Neuronal stem cell (in vitro differentiated cells): ENCODE measurements at regions not wholly inside any gene's neighbourhood (a gene's known extent, or its start where the extent isn't known, plus 50 kb on each side); places are given as distances from the start of the nearest gene placed in this dataset.

ENCODE experiments used
- DNase-seq: peaks from one replicate; pipeline ENCODE4 v3.0.0-alpha.2; 2013; ENCODE audit warnings: low spot score
- H2AFZ ChIP-seq: one replicate; pipeline ENCODE4 v1.6.1; 2013; ENCODE audit warnings: mild to moderate bottlenecking, low read length, inconsistent platforms
- H2AK5ac ChIP-seq: 2 replicates; pipeline ENCODE4 v1.6.1; 2013; ENCODE audit warnings: low read depth, mild to moderate bottlenecking, inconsistent platforms, low read length, moderate library complexity, mixed read lengths
- H2BK120ac ChIP-seq: 2 replicates; pipeline ENCODE4 v1.6.1; 2013; ENCODE audit warnings: low read depth, mild to moderate bottlenecking, inconsistent platforms, low read length, moderate library complexity, mixed read lengths
- H2BK12ac ChIP-seq: one replicate; pipeline ENCODE4 v1.6.1; 2013; ENCODE audit warnings: low read length, inconsistent platforms
- H2BK15ac ChIP-seq: 2 replicates; pipeline ENCODE4 v1.6.1; 2013; ENCODE audit warnings: mild to moderate bottlenecking, low read length, inconsistent platforms, mixed read lengths
- H2BK5ac ChIP-seq: one replicate; pipeline ENCODE4 v1.6.1; 2013; ENCODE audit warnings: inconsistent platforms, mild to moderate bottlenecking, low read length, moderate library complexity
- H3K14ac ChIP-seq: one replicate; pipeline ENCODE4 v1.6.1; 2013; ENCODE audit warnings: low read length, inconsistent platforms
- H3K18ac ChIP-seq: 2 replicates; pipeline ENCODE4 v1.6.1; 2013; ENCODE audit warnings: low read length, inconsistent platforms
- H3K23ac ChIP-seq: 2 replicates; pipeline ENCODE4 v1.6.1; 2013; ENCODE audit warnings: low read depth, mild to moderate bottlenecking, mixed read lengths, low read length, inconsistent platforms; ENCODE audit not compliant: poor library complexity
- H3K27ac ChIP-seq: replicated peaks from 3 replicates; pipeline ENCODE4 v1.5.1; 2013; ENCODE audit warnings: low read length, inconsistent platforms
- H3K27me3 ChIP-seq, 3 experiments: 2 replicates each; pipeline ENCODE4 v1.6.1; 2013; ENCODE audit warnings: low read length in 3 of 3, mild to moderate bottlenecking in 2 of 3, inconsistent platforms in 1 of 3, low read depth in 1 of 3, mixed read lengths in 1 of 3, moderate library complexity in 1 of 3; ENCODE audit not compliant: control insufficient read depth in 3 of 3, insufficient read depth in 3 of 3
- H3K36me3 ChIP-seq, 2 donors: replicated peaks in 1 of 2; 2 replicates each; pipeline ENCODE4 v1.6.1; 2013; ENCODE audit warnings: low read length in 2 of 2; ENCODE audit not compliant: control insufficient read depth in 2 of 2, insufficient read depth in 2 of 2
- H3K4ac ChIP-seq: 2 replicates; pipeline ENCODE4 v1.6.1; 2013; ENCODE audit warnings: inconsistent platforms, mild to moderate bottlenecking, low read length, moderate library complexity
- H3K4me1 ChIP-seq, 2 donors: 1 replicate in 1 of 2; 2 replicates in 1 of 2; pipeline ENCODE4 v1.6.1; 2013; ENCODE audit warnings: low read length in 2 of 2, low read depth in 1 of 2; ENCODE audit not compliant: control insufficient read depth in 2 of 2, insufficient read depth in 1 of 2
- H3K4me2 ChIP-seq: one replicate; pipeline ENCODE4 v1.6.1; 2013; ENCODE audit warnings: mild to moderate bottlenecking, low read length, inconsistent platforms; ENCODE audit not compliant: insufficient read depth, poor library complexity, severe bottlenecking
- H3K4me3 ChIP-seq, 2 donors: 2 replicates each; pipeline ENCODE4 v1.5.1; 2013; ENCODE audit warnings: low read length in 2 of 2, mild to moderate bottlenecking in 2 of 2, inconsistent platforms in 1 of 2, moderate library complexity in 1 of 2
- H3K79me1 ChIP-seq: one replicate; pipeline ENCODE4 v1.6.1; 2013; ENCODE audit warnings: low read depth, mild to moderate bottlenecking, inconsistent platforms, low read length, moderate library complexity
- H3K9ac ChIP-seq: one replicate; pipeline ENCODE4 v1.6.1; 2013; ENCODE audit warnings: mild to moderate bottlenecking, low read depth, low read length, inconsistent platforms; ENCODE audit not compliant: poor library complexity
- H3K9me3 ChIP-seq, 2 donors: replicated peaks in 1 of 2; 2 replicates each; pipeline versions ENCODE3 to v1.6.1; 2013; ENCODE audit warnings: low read length in 2 of 2, mild to moderate bottlenecking in 2 of 2, inconsistent platforms in 1 of 2, low read depth in 1 of 2, mixed read lengths in 1 of 2, moderate library complexity in 1 of 2; ENCODE audit not compliant: control insufficient read depth in 2 of 2, insufficient read depth in 1 of 2
- H4K8ac ChIP-seq: one replicate; pipeline ENCODE4 v1.6.1; 2013; ENCODE audit warnings: low read depth, mild to moderate bottlenecking, inconsistent platforms, low read length, moderate library complexity
- H4K91ac ChIP-seq: one replicate; pipeline ENCODE4 v1.6.1; 2013; ENCODE audit warnings: low read length, low read depth, mild to moderate bottlenecking, inconsistent platforms; ENCODE audit not compliant: poor library complexity
- WGBS, 2 donors: extraction: QIAGEN DNeasy Blood & Tissue Kit; methylation state at CpG; one replicate each; pipeline ENCODE4 v1.1.7; 2013; ENCODE audit warnings: missing lambda C conversion rate in 2 of 2, mixed read lengths in 1 of 2; ENCODE audit not compliant: insufficient read length in 2 of 2, insufficient replicate concordance in 1 of 2; ENCODE audit errors: extremely low coverage in 2 of 2; 5-methylcytosine and 5-hydroxymethylcytosine counted together

GRCh38 chr12:91944637-91945036, 201.0 kb downstream of the BTG1 start:
- no peaks in the 10 kb centered on the region for H3K4me1 ChIP-seq
- H3K14ac ChIP-seq, result no peak overlapping the region
- H3K27me3 ChIP-seq, result no peaks in the 10 kb centered on the region
- no peaks in the 10 kb centered on the region for H3K79me1 ChIP-seq
- H2AK5ac ChIP-seq, result no peak overlapping the region
- no peak overlapping the region for H4K91ac ChIP-seq
- no peak overlapping the region for H3K27ac ChIP-seq
- H2BK15ac ChIP-seq, result no peak overlapping the region
- H2BK120ac ChIP-seq, result no peak overlapping the region
- H2BK12ac ChIP-seq, result no peak overlapping the region
- no peak overlapping the region for H2AFZ ChIP-seq
- no peak overlapping the region for H2BK5ac ChIP-seq
- no peak overlapping the region for H3K4me2 ChIP-seq
- DNase-seq, result no peak
- H3K18ac ChIP-seq, result no peak overlapping the region
- H3K23ac ChIP-seq, result no peak overlapping the region
- H3K9me3 ChIP-seq, result no peaks in the 10 kb centered on the region
- H3K4me3 ChIP-seq, result no peak overlapping the region
- no peaks in the 10 kb centered on the region for H3K36me3 ChIP-seq
- no peak overlapping the region for H3K9ac ChIP-seq
- no peak overlapping the region for H3K4ac ChIP-seq
- no peak overlapping the region for H4K8ac ChIP-seq
- no CpG with 5 or more reads among the region's 1 CpG for WGBS, 2 donors

GRCh38 chr12:91940826-91941570, 204.6 kb downstream of the BTG1 start:
- WGBS, 2 donors, result no CpG with 5 or more reads among the region's 1 CpG
- H3K23ac ChIP-seq, result no peak overlapping the region
- H3K27me3 ChIP-seq, result no peaks in the 10 kb centered on the region
- H3K36me3 ChIP-seq, result no peaks in the 10 kb centered on the region
- no peak overlapping the region for H3K18ac ChIP-seq
- H3K4me2 ChIP-seq, result no peak overlapping the region
- H3K4me1 ChIP-seq, result no peaks in the 10 kb centered on the region
- H3K14ac ChIP-seq, result no peak overlapping the region
- H2AK5ac ChIP-seq, result no peak overlapping the region
- no peak overlapping the region for H4K8ac ChIP-seq
- no peak overlapping the region for H2AFZ ChIP-seq
- no peak overlapping the region for H2BK15ac ChIP-seq
- DNase-seq, result no peak
- H3K4ac ChIP-seq, result no peak overlapping the region
- H3K79me1 ChIP-seq, result no peaks in the 10 kb centered on the region
- H4K91ac ChIP-seq, result no peak overlapping the region
- H3K9ac ChIP-seq, result no peak overlapping the region
- no peak overlapping the region for H3K4me3 ChIP-seq
- no peak overlapping the region for H2BK5ac ChIP-seq
- no peak overlapping the region for H3K27ac ChIP-seq
- H2BK12ac ChIP-seq, result no peak overlapping the region
- no peak overlapping the region for H2BK120ac ChIP-seq
- H3K9me3 ChIP-seq, result no peaks in the 10 kb centered on the region

- Histone ChIP-seq H3K4me1 (no peaks in the 10 kb centered on the region), H3K27me3 (no peaks in the 10 kb centered on the region), H3K27ac (no peak overlapping the region), H3K23ac (no peak overlapping the region), H3K9ac (no peak overlapping the region), H2AFZ (no peak overlapping the region), H2BK12ac (no peak overlapping the region), H3K4ac (no peak overlapping the region), H3K14ac (no peak overlapping the region), H3K9me3 (no peaks in the 10 kb centered on the region), H2AK5ac (no peak overlapping the region), H3K18ac (no peak overlapping the region), H3K4me3 (no peak overlapping the region), H2BK15ac (no peak overlapping the region), H2BK120ac (no peak overlapping the region), H3K79me1 (no peaks in the 10 kb centered on the region), H4K91ac (no peak overlapping the region), H3K36me3 (no peaks in the 10 kb centered on the region), H2BK5ac (no peak overlapping the region), H3K4me2 (no peak overlapping the region), H4K8ac (no peak overlapping the region)
- no peak for DNase-seq
- 100% methylated on average over 1 of the region's 1 CpG; no CpG with 5 or more reads in 1 of the 2 donors for WGBS, 2 donors
These were observed 205.3 kb downstream of the BTG1 start for GRCh38 chr12:91940322-91940721.

- no CpG with 5 or more reads among the region's 1 CpG for WGBS, 2 donors
- H3K14ac ChIP-seq, result no peak overlapping the region
- H3K4me3 ChIP-seq, result no peak overlapping the region
- H3K9me3 ChIP-seq, result no peaks in the 10 kb centered on the region
- no peaks in the 10 kb centered on the region for H3K36me3 ChIP-seq
- H2AK5ac ChIP-seq, result no peak overlapping the region
- no peak overlapping the region for H2BK5ac ChIP-seq
- no peaks in the 10 kb centered on the region for H3K4me1 ChIP-seq
- H3K27ac ChIP-seq, result no peak overlapping the region
- no peak overlapping the region for H2BK12ac ChIP-seq
- DNase-seq, result no peak
- H3K79me1 ChIP-seq, result no peaks in the 10 kb centered on the region
- no peak overlapping the region for H2BK15ac ChIP-seq
- no peak overlapping the region for H3K18ac ChIP-seq
- H2BK120ac ChIP-seq, result no peak overlapping the region
- H4K91ac ChIP-seq, result no peak overlapping the region
- H3K4ac ChIP-seq, result no peak overlapping the region
- H3K4me2 ChIP-seq, result no peak overlapping the region
- no peak overlapping the region for H4K8ac ChIP-seq
- no peak overlapping the region for H3K23ac ChIP-seq
- no peak overlapping the region for H3K9ac ChIP-seq
- no peaks in the 10 kb centered on the region for H3K27me3 ChIP-seq
- H2AFZ ChIP-seq, result no peak overlapping the region
These were observed 207.9 kb downstream of the BTG1 start for GRCh38 chr12:91937706-91938105.
